GM12878 (cell line): ENCODE measurements at regions not wholly inside any gene's neighbourhood (a gene's known extent, or its start where the extent isn't known, plus 50 kb on each side); places are given as distances from the start of the nearest gene placed in this dataset.

Experiments
- ATAC-seq: fragments of 200-7000 bp; cut with Tn5 transposase; 3 replicates; pipeline ENCODE4 v1.9.1; 2020; ENCODE audit warnings: mild to moderate bottlenecking, moderate library complexity
- BruUV-seq: library from RNA; stranded (reverse); fragments of 400-500 nt; replicated peaks from 2 replicates; lab custom pipeline; 2021; lab: Mats Ljungman, UMichigan
- CTCF ChIA-PET: fragments of 300-600 bp; sonication (Branson Sonifier 250); formaldehyde crosslinking; extraction: SDS; loops from one replicate; lab custom pipeline; 2021; ENCODE audit warnings: inconsistent platforms; lab: Yijun Ruan, JAX
- POLR2A ChIA-PET: fragments of 350-600 bp; formaldehyde crosslinking; extraction: SDS; loops from one replicate; lab custom pipeline; 2021; ENCODE audit warnings: inconsistent platforms; lab: Charles Lee
- RAD21 ChIA-PET: fragments of 300-600 bp; sonication (Branson Sonifier 250); formaldehyde crosslinking; loops from one replicate; lab custom pipeline; 2023; ENCODE audit warnings: antibody characterized with exemption; ENCODE audit not compliant: unreplicated experiment; lab: Charles Lee
- SMC1A ChIA-PET: fragments of 300-600 bp; sonication (Branson Sonifier 250); formaldehyde crosslinking; loops from one replicate; lab custom pipeline; 2023; ENCODE audit not compliant: unreplicated experiment, uncharacterized antibody; lab: Charles Lee
- DNase-seq: peaks from one replicate; pipeline ENCODE4 v3.0.0-alpha.2; 2011; ENCODE audit warnings: low read depth, low spot score
- FAIRE-seq: peaks from 3 replicates; lab custom pipeline; 2011; peaks lifted over from hg19 to GRCh38; lab: Jason Lieb, UNC
- H2AFZ ChIP-seq: 2 replicates; pipeline ENCODE4 v1.6.0; 2011; ENCODE audit warnings: low read depth, low read length, control low read depth; ENCODE audit not compliant: control insufficient read depth
- H3K27ac ChIP-seq: 2 replicates; pipeline ENCODE4 v1.5.1; 2011; ENCODE audit warnings: control low read depth; ENCODE audit not compliant: control insufficient read depth, insufficient read depth
- H3K27me3 ChIP-seq, 2 experiments: replicated peaks in 1 of 2; 2 replicates each; pipeline versions ENCODE4 v1.6.0 to v1.6.1; 2011; ENCODE audit warnings: low read length in 1 of 2; ENCODE audit not compliant: control insufficient read depth in 2 of 2, insufficient read depth in 2 of 2
- H3K36me3 ChIP-seq, 2 experiments: 2 replicates each; pipeline ENCODE4 v1.5.1; 2011; ENCODE audit warnings: low read length in 1 of 2; ENCODE audit not compliant: control insufficient read depth in 2 of 2, insufficient read depth in 2 of 2
- H3K4me1 ChIP-seq: 2 replicates; pipeline ENCODE4 v1.6.1; 2011; ENCODE audit warnings: mild to moderate bottlenecking, low read length, moderate library complexity, mixed read lengths; ENCODE audit not compliant: control insufficient read depth, insufficient read depth
- H3K4me2 ChIP-seq: 2 replicates; pipeline ENCODE4 v1.6.0; 2011; ENCODE audit warnings: control low read depth; ENCODE audit not compliant: control insufficient read depth, insufficient read depth
- H3K4me3 ChIP-seq: fragments of 200-600 bp; sonication (generic); 2 replicates; pipeline ENCODE4 v1.5.1; 2016
- H3K79me2 ChIP-seq: 2 replicates; pipeline ENCODE4 v1.6.0; 2011; ENCODE audit warnings: low read length; ENCODE audit not compliant: control insufficient read depth, insufficient read depth
- H3K9ac ChIP-seq: 2 replicates; pipeline ENCODE4 v1.8.0; 2011; ENCODE audit warnings: low read length, control low read depth, mixed read lengths; ENCODE audit not compliant: control insufficient read depth, insufficient read depth
- H3K9me3 ChIP-seq: replicated peaks from 3 replicates; pipeline ENCODE4 v1.5.1; 2011; ENCODE audit warnings: mild to moderate bottlenecking, low read length; ENCODE audit not compliant: control insufficient read depth, insufficient read depth
- H4K20me1 ChIP-seq: 2 replicates; pipeline ENCODE4 v1.6.0; 2011; ENCODE audit not compliant: control insufficient read depth, insufficient read depth
- BCL11A ChIP-seq: IDR thresholded peaks from 2 replicates; pipeline ENCODE4 v1.6.1; 2011; ENCODE audit warnings: low read depth, low read length
- BCL3 ChIP-seq: IDR thresholded peaks from 2 replicates; pipeline ENCODE4 v1.6.1; 2011; ENCODE audit warnings: borderline replicate concordance, low read depth, mild to moderate bottlenecking, moderate library complexity, low read length; ENCODE audit not compliant: insufficient read depth, poor library complexity, severe bottlenecking
- BHLHE40 ChIP-seq, 2 experiments: fragments of 450-650 bp in 1 of 2; IDR thresholded peaks; 2 replicates each; pipeline ENCODE4 v1.6.1; 2011 to 2017; ENCODE audit warnings: low read depth in 2 of 2, borderline replicate concordance in 1 of 2, improper control_type of control experiment in 1 of 2, low read length in 1 of 2, mild to moderate bottlenecking in 1 of 2
- CREM ChIP-seq: IDR thresholded peaks from 2 replicates; pipeline ENCODE4 v1.6.1; 2014; ENCODE audit warnings: antibody characterized with exemption, low read depth
- GABPA ChIP-seq: IDR thresholded peaks from 2 replicates; pipeline ENCODE4 v1.6.1; 2014; ENCODE audit warnings: antibody characterized with exemption, low read depth, mild to moderate bottlenecking, inconsistent platforms
- HSF1 ChIP-seq: fragments of 150-350 bp; IDR thresholded peaks from 2 replicates; pipeline ENCODE4 v1.6.1; 2014; ENCODE audit warnings: mild to moderate bottlenecking, low read depth, low read length
- IKZF1 ChIP-seq: fragments of 450-650 bp; conservative IDR thresholded peaks from 2 replicates; pipeline ENCODE4 v1.6.1; 2017; ENCODE audit warnings: antibody characterized with exemption, mild to moderate bottlenecking
- IKZF2 ChIP-seq, 2 experiments: fragments of 450-650 bp; IDR thresholded peaks; 2 replicates each; pipeline ENCODE4 v1.6.1; 2017; ENCODE audit warnings: mild to moderate bottlenecking in 2 of 2, moderate library complexity in 2 of 2
- KDM1A ChIP-seq: fragments of 200-600 bp; sonication (generic); IDR thresholded peaks from 2 replicates; pipeline ENCODE4 v1.6.1; 2016; ENCODE audit warnings: borderline replicate concordance
- MEF2A ChIP-seq: IDR thresholded peaks from 2 replicates; pipeline ENCODE4 v1.6.1; 2011; ENCODE audit warnings: low read depth, mild to moderate bottlenecking, low read length, moderate library complexity; ENCODE audit not compliant: insufficient read depth
- PBX3 ChIP-seq: IDR thresholded peaks from 2 replicates; pipeline ENCODE4 v1.6.1; 2011; ENCODE audit warnings: mild to moderate bottlenecking, low read depth, low read length, moderate library complexity; ENCODE audit not compliant: insufficient replicate concordance
- SIX5 ChIP-seq: IDR thresholded peaks from 2 replicates; pipeline ENCODE4 v1.6.1; 2011; ENCODE audit warnings: mild to moderate bottlenecking, low read depth, low read length, moderate library complexity; ENCODE audit not compliant: severe bottlenecking
- TBL1XR1 ChIP-seq: IDR thresholded peaks from 2 replicates; pipeline ENCODE4 v1.6.1; 2012; ENCODE audit warnings: low read depth, low read length, improper control_type of control experiment
- USF1 ChIP-seq: IDR thresholded peaks from 2 replicates; pipeline ENCODE4 v1.6.1; 2011; ENCODE audit warnings: borderline replicate concordance, low read depth, mild to moderate bottlenecking, moderate library complexity, mixed read lengths, low read length; ENCODE audit not compliant: insufficient read depth; ENCODE audit errors: extremely low read length
- YY1 ChIP-seq: IDR thresholded peaks from 2 replicates; pipeline ENCODE4 v1.6.1; 2011; ENCODE audit warnings: low read depth, mild to moderate bottlenecking, low read length
- ZBED1 ChIP-seq: IDR thresholded peaks from 2 replicates; pipeline ENCODE4 v1.6.1; 2016; ENCODE audit warnings: borderline replicate concordance
- ZNF217 ChIP-seq: fragments of 450-650 bp; IDR thresholded peaks from 2 replicates; pipeline ENCODE4 v1.6.1; 2017; ENCODE audit warnings: antibody characterized with exemption, mild to moderate bottlenecking
- ZNF622 ChIP-seq: fragments of 450-650 bp; IDR thresholded peaks from 2 replicates; pipeline ENCODE4 v1.6.1; 2017; ENCODE audit warnings: mild to moderate bottlenecking, inconsistent platforms
- WGBS: methylation state at CpG from one replicate; pipeline ENCODE4 v1.1.6; 2016; ENCODE audit warnings: low lambda C conversion rate; ENCODE audit not compliant: insufficient replicate concordance, insufficient coverage; ENCODE audit errors: missing lambda C conversion rate; 5-methylcytosine and 5-hydroxymethylcytosine counted together
- in situ Hi-C: fragments of 300-500 bp; cut with MboI; formaldehyde crosslinking; loops from 9 replicates; pipeline ENCODE4 v1.14.3; 2018; ENCODE audit warnings: mixed read lengths
- intact Hi-C: fragments of 100-400 bp; cut with micrococcal nuclease; formaldehyde crosslinking; loops from one replicate; pipeline ENCODE4 v1.14.2; 2022; ENCODE audit not compliant: unreplicated experiment

GRCh38 chr20:24746351-24746685, 202.8 kb upstream of the CST7 start:
- TF ChIP-seq USF1: no peak
- no peak for TF ChIP-seq GABPA
- no peak for TF ChIP-seq HSF1
- no peak for TF ChIP-seq TBL1XR1
- TF ChIP-seq BCL3: no peak
- TF ChIP-seq SIX5: no peak
- TF ChIP-seq ZBED1: no peak
- TF ChIP-seq ZNF217: no peak
- no peak for TF ChIP-seq ZNF622
- no peak for TF ChIP-seq IKZF2 (IDR thresholded peaks at IDR 0.05)
- no peak for TF ChIP-seq CREM
- TF ChIP-seq PBX3: no peak
- TF ChIP-seq BCL11A: no peak
- no peak for TF ChIP-seq BHLHE40 (IDR thresholded peaks at IDR 0.05; ENCODE audit: borderline replicate concordance in 1 of 2, low read depth in 2 of 2, low read length in 1 of 2)
- TF ChIP-seq KDM1A: no peak
- no peak for TF ChIP-seq IKZF1
- TF ChIP-seq YY1: no peak
- TF ChIP-seq MEF2A: no peak
- H3K9ac ChIP-seq: no peak overlapping the region
- WGBS: 78% methylated on average over 12 of the region's 12 CpGs
- no peak overlapping the region for H3K4me3 ChIP-seq
- ChIA-PET CTCF (no interaction called here), SMC1A (no interaction called here), RAD21 (no interaction called here), POLR2A (no interaction called here)
- no peak overlapping the region for H3K27ac ChIP-seq
- H4K20me1 ChIP-seq: no peaks in the 10 kb centered on the region
- BruUV-seq: no TSS peak
- no peak for ATAC-seq
- no peak overlapping the region for H2AFZ ChIP-seq
- intact Hi-C loops: no loop called here
- no peak for DNase-seq
- no peaks in the 10 kb centered on the region for H3K36me3 ChIP-seq
- no peaks in the 10 kb centered on the region for H3K4me1 ChIP-seq
- no peaks in the 10 kb centered on the region for H3K79me2 ChIP-seq
- no peaks in the 10 kb centered on the region for H3K27me3 ChIP-seq
- in situ Hi-C loops: no loop called here
- no peaks in the 10 kb centered on the region for H3K9me3 ChIP-seq
- no peak for FAIRE-seq
- H3K4me2 ChIP-seq: no peak overlapping the region
